GM13976 (cell line): ENCODE measurements at regions not wholly inside any gene's neighbourhood (a gene's known extent, or its start where the extent isn't known, plus 50 kb on each side); places are given as distances from the start of the nearest gene placed in this dataset.

Experiments used
- DNase-seq: peaks from one replicate; pipeline ENCODE4 v3.0.0; 2012; ENCODE audit warnings: low spot score
- in situ Hi-C: fragments of 300-500 bp; cut with MboI; formaldehyde crosslinking; loops from one replicate; pipeline ENCODE4 v1.12.0; 2022; ENCODE audit warnings: low sequenced_read_pairs, mixed read lengths, inconsistent platforms; ENCODE audit not compliant: unreplicated experiment
- TF ChIP-seq, protein P1 (sequence below): IDR thresholded peaks from 2 replicates; pipeline ENCODE4 v1.5.1; 2012; ENCODE audit warnings: borderline replicate concordance, mild to moderate bottlenecking; ENCODE audit not compliant: insufficient read depth; ENCODE audit errors: extremely low read depth, missing control alignments, control extremely low read depth

DNA sequence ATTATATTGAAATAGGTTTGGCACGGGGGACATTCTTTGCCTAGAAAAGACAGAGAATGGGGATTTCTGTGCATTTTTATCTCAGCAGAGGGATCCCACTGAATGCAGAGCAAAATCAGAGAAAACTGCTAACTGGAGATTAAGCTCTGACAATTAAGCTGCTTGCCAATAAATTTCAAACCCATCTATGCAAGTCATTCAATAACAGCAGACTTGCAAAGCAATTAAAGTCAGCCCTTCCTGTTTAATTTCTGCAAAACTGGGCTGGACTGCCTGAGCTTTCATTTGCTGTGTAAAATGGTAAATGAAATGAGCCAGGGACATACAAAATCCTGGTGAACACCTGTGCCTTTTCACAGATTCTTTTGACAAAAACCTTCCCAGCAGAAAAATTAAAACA is 1273.9 kb upstream of the CNTN5 start:
- no peak for DNase-seq
- in situ Hi-C loops, result no loop called here
- TF ChIP-seq, protein P1, sequence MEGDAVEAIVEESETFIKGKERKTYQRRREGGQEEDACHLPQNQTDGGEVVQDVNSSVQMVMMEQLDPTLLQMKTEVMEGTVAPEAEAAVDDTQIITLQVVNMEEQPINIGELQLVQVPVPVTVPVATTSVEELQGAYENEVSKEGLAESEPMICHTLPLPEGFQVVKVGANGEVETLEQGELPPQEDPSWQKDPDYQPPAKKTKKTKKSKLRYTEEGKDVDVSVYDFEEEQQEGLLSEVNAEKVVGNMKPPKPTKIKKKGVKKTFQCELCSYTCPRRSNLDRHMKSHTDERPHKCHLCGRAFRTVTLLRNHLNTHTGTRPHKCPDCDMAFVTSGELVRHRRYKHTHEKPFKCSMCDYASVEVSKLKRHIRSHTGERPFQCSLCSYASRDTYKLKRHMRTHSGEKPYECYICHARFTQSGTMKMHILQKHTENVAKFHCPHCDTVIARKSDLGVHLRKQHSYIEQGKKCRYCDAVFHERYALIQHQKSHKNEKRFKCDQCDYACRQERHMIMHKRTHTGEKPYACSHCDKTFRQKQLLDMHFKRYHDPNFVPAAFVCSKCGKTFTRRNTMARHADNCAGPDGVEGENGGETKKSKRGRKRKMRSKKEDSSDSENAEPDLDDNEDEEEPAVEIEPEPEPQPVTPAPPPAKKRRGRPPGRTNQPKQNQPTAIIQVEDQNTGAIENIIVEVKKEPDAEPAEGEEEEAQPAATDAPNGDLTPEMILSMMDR, result no peak

- DNase-seq, result no peak
- in situ Hi-C loops, result no loop called here
- TF ChIP-seq, protein P1, result no peak
Observed at GRCh38 chr11:97751405-97751804, 1269.3 kb upstream of the CNTN5 start.

DNA sequence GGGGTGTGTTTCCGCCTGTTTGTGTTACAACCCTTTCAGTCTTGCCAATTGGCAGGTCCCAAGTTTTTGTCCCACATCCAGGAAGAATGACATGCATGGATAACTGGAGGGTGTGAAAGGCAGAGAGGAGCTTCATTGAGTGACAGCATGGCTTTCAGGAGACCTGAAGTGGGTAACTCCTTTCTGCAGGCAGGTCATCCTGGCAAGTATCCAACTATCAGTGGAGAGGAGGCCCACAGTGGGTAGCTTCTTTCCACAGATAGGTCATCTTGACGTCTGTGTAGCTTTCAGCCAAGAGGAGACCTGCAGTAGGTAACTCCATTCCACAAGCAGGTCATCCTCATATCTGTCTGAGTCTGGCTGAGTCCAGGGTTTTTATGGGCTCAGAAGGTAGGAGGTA is 1268.8 kb upstream of the CNTN5 start:
- in situ Hi-C loops, result no loop called here
- TF ChIP-seq, protein P1, result no peak
- DNase-seq, result no peak

- DNase-seq, result no peak
- in situ Hi-C loops, result no loop called here
- TF ChIP-seq, protein P1, result no peak
Observed at GRCh38 chr11:97754976-97755375, 1265.8 kb upstream of the CNTN5 start.

DNA sequence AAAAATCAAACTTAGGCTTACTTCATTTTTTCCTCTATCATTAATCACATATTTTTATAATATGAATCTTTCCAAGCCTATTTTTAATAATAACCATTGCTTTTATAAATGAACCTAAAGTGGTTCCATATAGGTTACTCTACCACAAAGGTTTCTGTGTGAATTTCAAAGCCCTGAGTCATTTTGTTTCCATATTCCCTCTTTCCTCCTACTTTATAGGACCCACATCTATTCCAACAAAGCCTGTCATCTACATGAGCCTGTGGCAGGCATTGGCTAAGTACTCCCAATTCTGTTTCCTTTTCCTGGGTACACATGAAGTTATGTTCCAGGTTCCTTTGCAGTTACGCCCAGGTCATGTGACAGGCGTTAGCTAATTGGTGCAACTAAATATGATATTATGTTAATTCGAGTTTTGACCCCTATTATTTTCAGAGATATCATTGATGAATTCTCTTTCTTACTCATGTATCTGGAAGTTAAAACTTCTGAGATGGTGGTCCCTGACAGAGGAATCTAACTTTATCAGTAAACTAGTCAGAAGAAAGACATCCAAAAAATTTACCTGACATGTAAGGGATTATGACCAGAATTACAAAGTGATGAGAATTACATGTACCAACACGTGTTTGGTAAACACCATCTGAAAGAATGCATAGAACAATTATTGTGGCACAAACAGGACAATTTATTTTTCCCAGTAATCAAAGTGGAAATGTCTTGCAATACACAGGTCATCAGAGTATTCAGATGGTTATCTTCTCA is 1264.0 kb upstream of the CNTN5 start:
- TF ChIP-seq, protein P1, result no peak
- in situ Hi-C loops, result no loop called here
- DNase-seq, result no peak

DNA sequence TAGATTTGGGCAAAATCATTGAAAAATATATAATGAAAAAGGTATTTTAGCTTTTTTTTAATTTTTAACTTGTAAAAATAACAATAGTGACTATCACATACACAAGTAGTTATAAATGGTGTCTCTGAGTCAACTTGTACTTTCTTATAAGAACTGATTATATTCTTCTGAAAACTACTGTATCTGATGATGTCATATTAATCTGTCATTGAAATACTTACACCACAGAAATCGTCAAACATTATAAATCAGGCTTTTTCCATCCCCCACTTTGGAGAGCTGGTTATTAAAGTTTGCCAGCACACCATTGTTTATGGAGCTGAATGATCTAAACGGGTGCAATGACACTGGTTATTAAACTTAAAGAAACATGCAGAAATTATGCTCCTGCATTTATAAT is 1259.6 kb upstream of the CNTN5 start:
- in situ Hi-C loops, result no loop called here
- no peak for DNase-seq
- TF ChIP-seq, protein P1, result no peak

DNA sequence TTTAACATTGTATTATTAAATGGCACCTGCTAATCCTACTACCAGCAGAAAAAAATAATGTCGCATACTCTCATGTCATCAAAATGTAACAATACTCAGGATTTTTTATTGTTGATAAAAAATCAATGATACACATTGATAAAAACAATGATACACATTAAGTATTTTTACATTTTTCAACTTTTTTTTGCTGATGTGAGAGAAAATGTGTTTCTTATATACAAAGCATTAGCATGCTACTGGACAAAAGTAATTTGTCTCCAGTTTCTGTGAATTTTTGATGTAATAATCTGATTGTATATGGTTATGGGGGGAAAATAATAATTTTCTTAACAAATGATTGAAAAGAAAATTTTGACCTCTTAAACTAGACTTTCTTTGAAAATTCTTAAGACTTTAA is 1256.6 kb upstream of the CNTN5 start:
- in situ Hi-C loops, result no loop called here
- TF ChIP-seq, protein P1, result no peak
- DNase-seq, result no peak
